Panc1 (cell line): ENCODE measurements at regions not wholly inside any gene's neighbourhood (a gene's known extent, or its start where the extent isn't known, plus 50 kb on each side); places are given as distances from the start of the nearest gene placed in this dataset.

Source experiments
- ATAC-seq: fragments of 200-7000 bp; cut with Tn5 transposase; 2 replicates; pipeline ENCODE4 v1.9.1; 2020; ENCODE audit warnings: mild to moderate bottlenecking, moderate library complexity
- BruUV-seq: library from RNA; stranded (reverse); fragments of 400-500 nt; replicated peaks from 2 replicates; lab custom pipeline; 2021; lab: Mats Ljungman, UMichigan
- CTCF ChIA-PET: fragments of 300-600 bp; sonication (Branson Sonifier 250); formaldehyde crosslinking; loops from one replicate; lab custom pipeline; 2022; ENCODE audit warnings: antibody characterized with exemption; lab: Charles Lee
- POLR2A ChIA-PET: fragments of 300-600 bp; sonication (Branson Sonifier 250); formaldehyde crosslinking; loops from one replicate; lab custom pipeline; 2022; ENCODE audit warnings: antibody characterized with exemption; lab: Charles Lee
- DNase-seq: peaks from one replicate; pipeline ENCODE4 v3.0.0-alpha.2; 2010; ENCODE audit warnings: low read depth, low spot score
- H3K27ac ChIP-seq: 2 replicates; pipeline ENCODE4 v1.5.1; 2011; ENCODE audit warnings: mild to moderate bottlenecking, low read length, inconsistent platforms
- H3K27me3 ChIP-seq: fragments of 200-500 bp; sonication (Bioruptor generic); 2 replicates; pipeline ENCODE4 v1.6.0; 2014; ENCODE audit warnings: low read length, inconsistent platforms; ENCODE audit not compliant: control insufficient read depth, insufficient read depth
- H3K36me3 ChIP-seq: fragments of 200-500 bp; sonication (Bioruptor generic); 2 replicates; pipeline ENCODE4 v1.5.1; 2014; ENCODE audit warnings: inconsistent platforms, mild to moderate bottlenecking, low read length, moderate library complexity; ENCODE audit not compliant: control insufficient read depth, insufficient read depth
- H3K4me1 ChIP-seq: 2 replicates; pipeline ENCODE4 v1.5.1; 2011; ENCODE audit warnings: inconsistent platforms, mild to moderate bottlenecking, low read length, moderate library complexity; ENCODE audit not compliant: control insufficient read depth, insufficient read depth
- H3K4me3 ChIP-seq, 2 experiments: 2 replicates each; pipeline ENCODE4 v1.5.1; 2011 to 2012; ENCODE audit warnings: low read depth in 2 of 2, low read length in 2 of 2, mild to moderate bottlenecking in 2 of 2, inconsistent platforms in 1 of 2, moderate library complexity in 1 of 2
- H3K9me3 ChIP-seq: fragments of 200-500 bp; sonication (Bioruptor generic); 2 replicates; pipeline ENCODE4 v1.5.1; 2014; ENCODE audit warnings: low read depth, mild to moderate bottlenecking, inconsistent platforms, low read length, moderate library complexity; ENCODE audit not compliant: control insufficient read depth, insufficient read depth
- POLR2AphosphoS5 ChIP-seq: IDR thresholded peaks from 2 replicates; pipeline ENCODE4 v1.6.1; 2012; ENCODE audit warnings: mild to moderate bottlenecking, low read depth, low read length, moderate library complexity
- SIN3A ChIP-seq: IDR thresholded peaks from 2 replicates; pipeline ENCODE4 v1.6.1; 2012; ENCODE audit warnings: low read depth, mild to moderate bottlenecking, low read length, moderate library complexity, borderline replicate concordance; ENCODE audit not compliant: insufficient read depth
- TCF7L2 ChIP-seq: IDR thresholded peaks from 2 replicates; pipeline ENCODE4 v1.6.1; 2011; ENCODE audit warnings: mild to moderate bottlenecking, low read depth, low read length, inconsistent platforms
- in situ Hi-C: cut with HindIII; loops from 2 replicates; pipeline ENCODE4 v1.10.0; 2016; ENCODE audit warnings: low sequenced_read_pairs, low pct_unique_long_range_greater_than_20kb
- intact Hi-C: fragments of 100-400 bp; cut with micrococcal nuclease; formaldehyde crosslinking; loops from one replicate; pipeline ENCODE4 v1.10.0; 2022; ENCODE audit not compliant: unreplicated experiment
- TF ChIP-seq, protein P1 (sequence below): fragments of 450-650 bp; IDR thresholded peaks from 2 replicates; pipeline ENCODE4 v1.5.1; 2017; ENCODE audit warnings: mild to moderate bottlenecking
- TF ChIP-seq, protein P2 (sequence below), 2 experiments: IDR thresholded peaks; 2 replicates each; pipeline ENCODE4 v1.6.1; 2011 to 2012; ENCODE audit warnings: low read depth in 2 of 2, control low read depth in 1 of 2, low read length in 1 of 2, mild to moderate bottlenecking in 1 of 2, moderate library complexity in 1 of 2; ENCODE audit not compliant: insufficient read depth in 1 of 2

DNA sequence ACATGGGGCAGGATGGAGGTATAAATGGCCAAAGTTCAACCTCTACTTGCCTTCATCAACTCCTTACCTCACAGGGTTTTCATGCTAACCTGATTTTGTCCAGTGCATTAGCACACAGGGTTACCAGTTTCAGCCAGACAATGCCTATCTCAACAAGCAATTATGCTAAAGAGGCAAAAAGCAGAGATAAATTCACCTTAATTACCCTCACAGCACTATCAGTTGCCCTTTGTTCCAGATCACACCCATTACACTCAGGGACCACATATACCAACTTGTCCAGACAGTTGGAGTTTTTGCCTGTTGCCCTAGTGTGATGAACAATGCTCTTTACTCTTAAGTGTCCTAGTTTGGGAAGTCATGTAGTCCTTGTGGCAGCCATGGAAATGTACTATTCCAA lies 174.5 kb upstream of the MOCS1 start:
- Histone ChIP-seq H3K9me3 (no peaks in the 10 kb centered on the region), H3K27ac (no peak overlapping the region), H3K27me3 (no peaks in the 10 kb centered on the region), H3K4me1 (no peaks in the 10 kb centered on the region), H3K36me3 (no peaks in the 10 kb centered on the region), H3K4me3 (no peak overlapping the region)
- DNase-seq (no peak), ATAC-seq (no peak)
- TF ChIP-seq, protein P1, sequence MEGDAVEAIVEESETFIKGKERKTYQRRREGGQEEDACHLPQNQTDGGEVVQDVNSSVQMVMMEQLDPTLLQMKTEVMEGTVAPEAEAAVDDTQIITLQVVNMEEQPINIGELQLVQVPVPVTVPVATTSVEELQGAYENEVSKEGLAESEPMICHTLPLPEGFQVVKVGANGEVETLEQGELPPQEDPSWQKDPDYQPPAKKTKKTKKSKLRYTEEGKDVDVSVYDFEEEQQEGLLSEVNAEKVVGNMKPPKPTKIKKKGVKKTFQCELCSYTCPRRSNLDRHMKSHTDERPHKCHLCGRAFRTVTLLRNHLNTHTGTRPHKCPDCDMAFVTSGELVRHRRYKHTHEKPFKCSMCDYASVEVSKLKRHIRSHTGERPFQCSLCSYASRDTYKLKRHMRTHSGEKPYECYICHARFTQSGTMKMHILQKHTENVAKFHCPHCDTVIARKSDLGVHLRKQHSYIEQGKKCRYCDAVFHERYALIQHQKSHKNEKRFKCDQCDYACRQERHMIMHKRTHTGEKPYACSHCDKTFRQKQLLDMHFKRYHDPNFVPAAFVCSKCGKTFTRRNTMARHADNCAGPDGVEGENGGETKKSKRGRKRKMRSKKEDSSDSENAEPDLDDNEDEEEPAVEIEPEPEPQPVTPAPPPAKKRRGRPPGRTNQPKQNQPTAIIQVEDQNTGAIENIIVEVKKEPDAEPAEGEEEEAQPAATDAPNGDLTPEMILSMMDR: no peak
- TF ChIP-seq, protein P2, sequence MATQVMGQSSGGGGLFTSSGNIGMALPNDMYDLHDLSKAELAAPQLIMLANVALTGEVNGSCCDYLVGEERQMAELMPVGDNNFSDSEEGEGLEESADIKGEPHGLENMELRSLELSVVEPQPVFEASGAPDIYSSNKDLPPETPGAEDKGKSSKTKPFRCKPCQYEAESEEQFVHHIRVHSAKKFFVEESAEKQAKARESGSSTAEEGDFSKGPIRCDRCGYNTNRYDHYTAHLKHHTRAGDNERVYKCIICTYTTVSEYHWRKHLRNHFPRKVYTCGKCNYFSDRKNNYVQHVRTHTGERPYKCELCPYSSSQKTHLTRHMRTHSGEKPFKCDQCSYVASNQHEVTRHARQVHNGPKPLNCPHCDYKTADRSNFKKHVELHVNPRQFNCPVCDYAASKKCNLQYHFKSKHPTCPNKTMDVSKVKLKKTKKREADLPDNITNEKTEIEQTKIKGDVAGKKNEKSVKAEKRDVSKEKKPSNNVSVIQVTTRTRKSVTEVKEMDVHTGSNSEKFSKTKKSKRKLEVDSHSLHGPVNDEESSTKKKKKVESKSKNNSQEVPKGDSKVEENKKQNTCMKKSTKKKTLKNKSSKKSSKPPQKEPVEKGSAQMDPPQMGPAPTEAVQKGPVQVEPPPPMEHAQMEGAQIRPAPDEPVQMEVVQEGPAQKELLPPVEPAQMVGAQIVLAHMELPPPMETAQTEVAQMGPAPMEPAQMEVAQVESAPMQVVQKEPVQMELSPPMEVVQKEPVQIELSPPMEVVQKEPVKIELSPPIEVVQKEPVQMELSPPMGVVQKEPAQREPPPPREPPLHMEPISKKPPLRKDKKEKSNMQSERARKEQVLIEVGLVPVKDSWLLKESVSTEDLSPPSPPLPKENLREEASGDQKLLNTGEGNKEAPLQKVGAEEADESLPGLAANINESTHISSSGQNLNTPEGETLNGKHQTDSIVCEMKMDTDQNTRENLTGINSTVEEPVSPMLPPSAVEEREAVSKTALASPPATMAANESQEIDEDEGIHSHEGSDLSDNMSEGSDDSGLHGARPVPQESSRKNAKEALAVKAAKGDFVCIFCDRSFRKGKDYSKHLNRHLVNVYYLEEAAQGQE (IDR thresholded peaks at IDR 0.05; ENCODE audit: insufficient read depth in 1 of 2, low read depth in 2 of 2, low read length in 1 of 2): no peak
- no peak for TF ChIP-seq POLR2AphosphoS5
- no peak for TF ChIP-seq SIN3A
- no peak for TF ChIP-seq TCF7L2
- BruUV-seq: no TSS peak
- ChIA-PET CTCF (no interaction called here), POLR2A (no interaction called here)
- intact Hi-C loops (no loop called here), in situ Hi-C loops (no loop called here)

DNA sequence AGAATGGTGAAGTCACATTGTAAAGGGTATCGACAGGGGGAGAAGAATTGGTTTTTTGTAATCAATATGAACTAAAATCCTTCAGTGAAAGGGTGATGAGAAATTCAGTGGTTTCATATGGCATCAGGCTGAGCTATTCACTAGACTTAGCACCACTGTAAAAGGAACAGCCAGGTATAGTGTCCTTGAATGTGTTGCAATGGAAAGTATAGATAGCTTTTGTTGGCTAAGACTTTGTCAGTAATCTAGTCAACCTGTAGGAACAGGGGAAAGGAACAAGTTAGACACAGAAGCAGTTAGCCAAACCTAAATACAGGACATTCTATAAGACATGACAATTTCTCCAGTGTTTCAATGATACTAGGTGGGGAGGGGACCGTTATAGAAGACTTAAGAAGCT lies 172.6 kb upstream of the MOCS1 start:
- ChIA-PET CTCF (no interaction called here), POLR2A (no interaction called here)
- no TSS peak for BruUV-seq
- no peaks in the 10 kb centered on the region for H3K36me3 ChIP-seq
- H3K4me1 ChIP-seq: no peaks in the 10 kb centered on the region
- DNase-seq (no peak), ATAC-seq (no peak)
- H3K27ac ChIP-seq: no peak overlapping the region
- no peaks in the 10 kb centered on the region for H3K27me3 ChIP-seq
- H3K4me3 ChIP-seq: no peak overlapping the region
- H3K9me3 ChIP-seq: no peaks in the 10 kb centered on the region
- in situ Hi-C loops: no loop called here
- intact Hi-C loops: no loop called here
- TF ChIP-seq TCF7L2 (no peak), POLR2AphosphoS5 (no peak), SIN3A (no peak)
- TF ChIP-seq, protein P2 (IDR thresholded peaks at IDR 0.05; ENCODE audit: insufficient read depth in 1 of 2, low read depth in 2 of 2, low read length in 1 of 2): no peak
- TF ChIP-seq, protein P1: no peak
